Suprapubic skin (tissue), 4 donors: ENCODE measurements at regions not wholly inside any gene's neighbourhood (a gene's known extent, or its start where the extent isn't known, plus 50 kb on each side); places are given as distances from the start of the nearest gene placed in this dataset.

ENCODE experiments used
- DNase-seq, 2 donors: peaks; one replicate each; pipeline ENCODE4 v3.0.0-alpha.2; 2019; ENCODE audit warnings: low spot score in 2 of 2
- H3K27ac ChIP-seq: fragments of 200-600 bp; sonication (generic); one replicate; pipeline ENCODE4 v1.5.1; 2019
- H3K27me3 ChIP-seq: fragments of 200-600 bp; sonication (generic); one replicate; pipeline ENCODE4 v1.5.1; 2019
- H3K36me3 ChIP-seq: fragments of 200-600 bp; sonication (generic); one replicate; pipeline ENCODE4 v1.5.1; 2019
- H3K4me1 ChIP-seq: fragments of 200-600 bp; sonication (generic); one replicate; pipeline ENCODE4 v1.5.1; 2019
- H3K4me3 ChIP-seq: fragments of 200-600 bp; sonication (generic); one replicate; pipeline ENCODE4 v1.5.1; 2019; ENCODE audit warnings: mild to moderate bottlenecking
- H3K9me3 ChIP-seq: fragments of 200-600 bp; sonication (generic); one replicate; pipeline ENCODE4 v1.5.1; 2019
- EP300 ChIP-seq: sonication (generic); formaldehyde crosslinking; IDR thresholded peaks from one replicate; pipeline ENCODE4 v1.6.1; 2017; ENCODE audit warnings: antibody characterized with exemption
- POLR2A ChIP-seq, 2 donors: fragments of 450-650 bp; IDR thresholded peaks; one replicate each; pipeline ENCODE4 v1.6.1; 2017; ENCODE audit warnings: antibody characterized with exemption in 2 of 2, mild to moderate bottlenecking in 2 of 2, moderate library complexity in 2 of 2
- POLR2AphosphoS5 ChIP-seq, 3 donors: sonication (generic); formaldehyde crosslinking; IDR thresholded peaks; one replicate each; pipeline ENCODE4 v1.6.1; 2017; ENCODE audit warnings: antibody characterized with exemption in 3 of 3
- WGBS: methylation state at CpG from one replicate; pipeline ENCODE4 v1.1.5; 2018; 5-methylcytosine and 5-hydroxymethylcytosine counted together
- TF ChIP-seq, protein P1 (sequence below), 2 donors: fragments of 200-600 bp in 1 of 2; fragments of 450-650 bp in 1 of 2; sonication (generic) in 1 of 2; IDR thresholded peaks; one replicate each; pipeline ENCODE4 v1.5.1; 2016 to 2019; ENCODE audit warnings: antibody characterized with exemption in 2 of 2, mild to moderate bottlenecking in 1 of 2, moderate library complexity in 1 of 2

DNA sequence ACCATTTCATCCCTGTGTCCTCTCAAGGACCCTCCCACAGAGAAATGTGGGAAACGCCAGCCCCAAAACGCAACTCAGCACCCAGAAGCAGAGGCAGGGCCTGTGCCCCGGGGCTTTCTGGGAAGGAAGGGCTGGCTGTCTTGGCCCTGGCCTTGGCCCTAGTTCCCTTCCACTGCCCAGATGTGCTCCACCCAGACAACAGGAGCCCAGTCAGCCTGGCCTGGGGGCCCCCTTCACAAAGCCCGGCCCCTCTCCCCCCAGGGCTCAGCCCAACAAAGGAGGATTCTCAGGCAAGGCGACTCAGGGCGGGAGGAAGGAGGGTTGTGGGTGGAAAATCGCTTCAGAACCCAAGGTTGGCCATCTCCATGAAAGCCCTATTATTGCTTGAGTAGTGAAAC lies 82.5 kb downstream of the PJA1 start:
- TF ChIP-seq POLR2AphosphoS5 (IDR thresholded peaks at IDR 0.05): no peak
- TF ChIP-seq, protein P1, sequence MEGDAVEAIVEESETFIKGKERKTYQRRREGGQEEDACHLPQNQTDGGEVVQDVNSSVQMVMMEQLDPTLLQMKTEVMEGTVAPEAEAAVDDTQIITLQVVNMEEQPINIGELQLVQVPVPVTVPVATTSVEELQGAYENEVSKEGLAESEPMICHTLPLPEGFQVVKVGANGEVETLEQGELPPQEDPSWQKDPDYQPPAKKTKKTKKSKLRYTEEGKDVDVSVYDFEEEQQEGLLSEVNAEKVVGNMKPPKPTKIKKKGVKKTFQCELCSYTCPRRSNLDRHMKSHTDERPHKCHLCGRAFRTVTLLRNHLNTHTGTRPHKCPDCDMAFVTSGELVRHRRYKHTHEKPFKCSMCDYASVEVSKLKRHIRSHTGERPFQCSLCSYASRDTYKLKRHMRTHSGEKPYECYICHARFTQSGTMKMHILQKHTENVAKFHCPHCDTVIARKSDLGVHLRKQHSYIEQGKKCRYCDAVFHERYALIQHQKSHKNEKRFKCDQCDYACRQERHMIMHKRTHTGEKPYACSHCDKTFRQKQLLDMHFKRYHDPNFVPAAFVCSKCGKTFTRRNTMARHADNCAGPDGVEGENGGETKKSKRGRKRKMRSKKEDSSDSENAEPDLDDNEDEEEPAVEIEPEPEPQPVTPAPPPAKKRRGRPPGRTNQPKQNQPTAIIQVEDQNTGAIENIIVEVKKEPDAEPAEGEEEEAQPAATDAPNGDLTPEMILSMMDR (IDR thresholded peaks at IDR 0.05): no peak
- TF ChIP-seq POLR2A (IDR thresholded peaks at IDR 0.05): no peak
- no peak for TF ChIP-seq EP300
- Histone ChIP-seq H3K4me1 (peaks cover 6% of the 10 kb centered on the region), H3K27me3 (no peaks in the 10 kb centered on the region), H3K27ac (no peak overlapping the region), H3K9me3 (no peaks in the 10 kb centered on the region), H3K4me3 (no peak overlapping the region), H3K36me3 (no peaks in the 10 kb centered on the region)
- 73% methylated on average over 4 of the region's 7 CpGs for WGBS
- no peak for DNase-seq

DNA sequence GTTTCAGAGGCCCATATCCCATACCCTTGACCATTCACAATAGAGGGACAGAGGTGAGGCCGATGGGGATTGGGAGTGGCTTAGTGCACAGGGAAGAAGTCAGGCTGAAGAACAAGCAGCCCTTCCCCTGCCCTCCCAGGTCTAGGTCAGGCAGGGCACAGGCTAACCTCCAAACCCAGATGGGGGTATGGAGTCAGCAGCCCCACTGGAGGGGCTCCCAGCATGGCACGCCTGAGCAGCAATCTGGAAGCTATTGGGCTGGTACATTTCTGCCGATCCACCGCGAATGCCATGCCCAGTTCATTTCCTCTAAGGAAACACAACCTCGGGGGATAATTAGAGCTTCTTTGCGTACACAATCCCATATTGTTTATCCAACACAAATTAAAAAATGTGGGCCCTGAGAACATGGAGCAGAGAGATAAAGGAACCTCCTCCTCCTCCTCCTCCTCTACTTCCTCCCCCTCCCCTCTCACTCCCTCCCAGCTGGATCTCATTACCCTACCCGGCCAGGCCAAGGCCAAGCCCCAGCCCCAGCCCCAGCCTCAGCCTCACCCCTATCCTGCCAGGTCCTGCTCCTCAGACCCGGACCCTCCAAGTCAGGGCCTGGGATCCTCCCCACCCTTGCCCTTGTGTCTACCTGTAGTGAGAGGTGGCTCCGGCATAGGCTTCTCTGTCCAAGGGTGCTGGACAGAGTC lies 83.0 kb downstream of the PJA1 start:
- no peaks in the 10 kb centered on the region for H3K9me3 ChIP-seq
- 61% methylated on average over 10 of the region's 10 CpGs for WGBS
- no peaks in the 10 kb centered on the region for H3K27me3 ChIP-seq
- no peak overlapping the region for H3K4me3 ChIP-seq
- no peak overlapping the region for H3K27ac ChIP-seq
- H3K4me1 ChIP-seq: peaks cover 6% of the 10 kb centered on the region
- DNase-seq: no peak
- no peak for TF ChIP-seq POLR2A (IDR thresholded peaks at IDR 0.05)
- TF ChIP-seq, protein P1 (IDR thresholded peaks at IDR 0.05): no peak
- TF ChIP-seq POLR2AphosphoS5 (IDR thresholded peaks at IDR 0.05): no peak
- no peak for TF ChIP-seq EP300
- no peaks in the 10 kb centered on the region for H3K36me3 ChIP-seq

DNA sequence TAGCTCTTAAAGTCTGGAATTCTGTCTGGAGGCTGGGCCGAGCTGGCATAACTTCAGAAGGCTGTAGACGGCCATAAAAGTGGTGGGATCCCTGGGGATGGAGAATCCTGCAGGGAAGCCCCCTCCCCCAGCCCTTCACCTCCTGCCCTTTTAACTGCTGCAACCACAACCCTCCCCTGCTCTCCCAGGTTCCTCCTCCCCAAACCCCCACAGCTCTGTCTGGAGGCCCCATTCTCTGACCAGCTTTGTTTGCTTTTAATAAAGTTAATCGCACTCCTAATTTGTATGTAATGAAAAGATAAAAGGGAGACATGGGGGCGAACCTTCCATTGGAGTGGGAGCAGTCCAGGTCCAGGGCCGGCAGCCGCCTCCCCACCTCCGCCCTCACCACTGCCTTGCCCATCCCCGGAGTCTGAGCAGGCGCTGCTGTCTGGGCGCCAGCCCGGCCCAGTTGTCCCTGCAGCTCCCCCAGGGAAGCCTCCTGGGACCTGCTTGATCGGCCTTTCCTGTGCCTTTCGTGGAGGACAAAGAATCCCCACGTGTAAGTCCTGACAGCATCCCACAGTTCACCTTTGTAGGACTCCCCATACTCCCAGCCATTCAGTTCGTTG lies 84.3 kb downstream of the PJA1 start:
- 65% methylated on average over 15 of the region's 15 CpGs for WGBS
- no peak overlapping the region for H3K4me3 ChIP-seq
- H3K9me3 ChIP-seq: no peaks in the 10 kb centered on the region
- no peak overlapping the region for H3K27ac ChIP-seq
- peaks cover 6% of the 10 kb centered on the region for H3K4me1 ChIP-seq
- no peak for TF ChIP-seq POLR2A (IDR thresholded peaks at IDR 0.05)
- TF ChIP-seq, protein P1 (IDR thresholded peaks at IDR 0.05): no peak
- no peak for TF ChIP-seq POLR2AphosphoS5 (IDR thresholded peaks at IDR 0.05)
- TF ChIP-seq EP300: no peak
- H3K27me3 ChIP-seq: no peaks in the 10 kb centered on the region
- DNase-seq: no peak
- no peaks in the 10 kb centered on the region for H3K36me3 ChIP-seq

DNA sequence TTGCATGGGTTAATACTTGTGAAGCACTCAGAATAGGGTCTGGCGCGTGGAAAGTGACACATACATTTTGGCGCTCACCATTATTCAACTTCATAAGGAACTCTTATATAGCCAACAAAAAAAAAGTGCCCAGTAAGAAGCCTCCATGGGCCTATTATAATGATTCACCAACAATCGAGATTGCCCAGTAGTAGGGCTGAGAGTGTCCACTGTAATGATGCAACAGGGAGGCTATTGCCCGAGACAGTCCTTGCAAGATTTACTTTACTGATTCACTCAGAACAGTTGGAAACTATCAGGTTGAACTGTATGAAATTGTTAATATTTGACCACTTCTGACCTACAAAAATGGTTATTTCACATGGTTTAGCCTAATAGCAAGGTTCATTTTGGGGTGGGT lies 86.0 kb downstream of the PJA1 start:
- no peak for TF ChIP-seq POLR2A (IDR thresholded peaks at IDR 0.05)
- TF ChIP-seq POLR2AphosphoS5 (IDR thresholded peaks at IDR 0.05): no peak
- TF ChIP-seq EP300: no peak
- TF ChIP-seq, protein P1 (IDR thresholded peaks at IDR 0.05): no peak
- Histone ChIP-seq H3K36me3 (no peaks in the 10 kb centered on the region), H3K27ac (no peak overlapping the region), H3K27me3 (no peaks in the 10 kb centered on the region), H3K4me3 (no peak overlapping the region), H3K4me1 (peaks cover 6% of the 10 kb centered on the region), H3K9me3 (no peaks in the 10 kb centered on the region)
- peak in 1 of 2 donors; percentile 5 for DNase-seq
- 83% methylated on average over 5 of the region's 5 CpGs for WGBS

DNA sequence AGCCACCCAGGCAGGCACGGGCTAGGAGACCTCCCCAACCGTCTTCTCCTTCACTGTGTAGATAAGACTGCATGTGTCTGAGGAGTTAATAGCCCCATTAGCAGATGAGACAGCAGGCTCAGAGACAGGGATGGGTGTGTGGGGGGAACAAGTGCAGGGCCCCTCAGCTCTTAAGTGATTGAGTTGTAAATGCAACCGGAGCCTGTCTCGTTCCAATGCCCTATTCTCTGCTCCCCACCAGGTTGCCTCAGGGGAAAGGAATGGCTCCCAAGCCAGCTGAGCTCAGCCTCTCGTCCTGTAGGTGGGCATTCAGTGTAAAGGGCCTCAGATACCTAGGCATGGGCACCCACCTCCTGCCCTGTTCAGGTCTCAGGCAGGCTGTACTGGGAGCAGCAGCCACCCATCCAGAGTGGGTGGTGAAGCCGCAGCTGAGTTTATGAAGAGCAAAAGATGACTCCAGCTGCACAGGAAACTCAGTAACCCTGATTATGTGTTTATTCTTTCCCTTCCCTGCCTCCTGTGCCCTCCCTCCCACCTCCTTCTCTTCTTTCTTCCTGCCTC lies 87.3 kb downstream of the PJA1 start:
- no peaks in the 10 kb centered on the region for H3K9me3 ChIP-seq
- 71% methylated on average over 5 of the region's 6 CpGs for WGBS

More for the DNA sequence above, 87.3 kb downstream of the PJA1 start:
- Histone ChIP-seq H3K27ac (no peak overlapping the region), H3K36me3 (no peaks in the 10 kb centered on the region), H3K27me3 (no peaks in the 10 kb centered on the region), H3K4me1 (peaks cover 6% of the 10 kb centered on the region), H3K4me3 (no peak overlapping the region)
- peak in 1 of 2 donors; percentile 27 for DNase-seq
- TF ChIP-seq, protein P1 (IDR thresholded peaks at IDR 0.05): no peak
- no peak for TF ChIP-seq EP300
- TF ChIP-seq POLR2A (IDR thresholded peaks at IDR 0.05): no peak
- no peak for TF ChIP-seq POLR2AphosphoS5 (IDR thresholded peaks at IDR 0.05)
